Activated CD8-positive, alpha-beta T cell treated with anti-CD3 and anti-CD28 coated beads for 36 hours (primary cell): ENCODE measurements at regions not wholly inside any gene's neighbourhood (a gene's known extent, or its start where the extent isn't known, plus 50 kb on each side); places are given as distances from the start of the nearest gene placed in this dataset.

Experiments used
- ATAC-seq: fragments of 200-7000 bp; cut with Tn5 transposase; one replicate; pipeline ENCODE4 v1.10.0; 2021; ENCODE audit warnings: mild to moderate bottlenecking, moderate library complexity
- CTCF ChIA-PET: fragments of 350-600 bp; sonication (Branson Sonifier 250); formaldehyde crosslinking; loops from one replicate; lab custom pipeline; 2021; ENCODE audit warnings: antibody characterized with exemption; lab: Charles Lee
- POLR2A ChIA-PET: fragments of 350-600 bp; sonication (Branson Sonifier 250); formaldehyde crosslinking; loops from one replicate; lab custom pipeline; 2021; ENCODE audit warnings: antibody characterized with exemption; lab: Charles Lee
- DNase-seq: peaks from one replicate; pipeline ENCODE4 v3.0.0-alpha.2; 2020
- H3K27ac Mint-ChIP-seq: one replicate; pipeline ENCODE4 v1.8.0; 2021; ENCODE audit warnings: mild to moderate bottlenecking, mixed read lengths
- H3K27me3 Mint-ChIP-seq: one replicate; pipeline ENCODE4 v1.8.0; 2021; ENCODE audit warnings: mixed read lengths
- H3K36me3 Mint-ChIP-seq: one replicate; pipeline ENCODE4 v1.8.0; 2021; ENCODE audit warnings: low read depth, mixed read lengths
- H3K4me1 Mint-ChIP-seq: one replicate; pipeline ENCODE4 v1.8.0; 2021; ENCODE audit warnings: low read depth, mixed read lengths
- H3K4me3 Mint-ChIP-seq: one replicate; pipeline ENCODE4 v1.8.0; 2021; ENCODE audit warnings: mild to moderate bottlenecking, moderate library complexity, mixed read lengths
- H3K9me3 Mint-ChIP-seq: one replicate; pipeline ENCODE4 v1.8.0; 2021; ENCODE audit warnings: mixed read lengths
- CTCF ChIP-seq: fragments of 200-600 bp; IDR thresholded peaks from one replicate; pipeline ENCODE4 v1.8.0; 2022; ENCODE audit warnings: antibody characterized with exemption, mild to moderate bottlenecking
- intact Hi-C: fragments of 100-400 bp; cut with micrococcal nuclease; formaldehyde crosslinking; loops from one replicate; pipeline ENCODE4 v1.10.0; 2022

GRCh38 chr15:69908060-69908459, 189.7 kb downstream of the TLE3 start:
- TF ChIP-seq CTCF: no peak
- ATAC-seq: no peak
- H3K4me1 Mint-ChIP-seq: no peaks in the 10 kb centered on the region
- CTCF ChIA-PET: no interaction called here
- no peaks in the 10 kb centered on the region for H3K27me3 Mint-ChIP-seq
- intact Hi-C loops: no loop called here
- no peak overlapping the region for H3K27ac Mint-ChIP-seq
- H3K36me3 Mint-ChIP-seq: no peaks in the 10 kb centered on the region
- H3K9me3 Mint-ChIP-seq: no peaks in the 10 kb centered on the region
- POLR2A ChIA-PET: no interaction called here
- DNase-seq: no peak
- no peak overlapping the region for H3K4me3 Mint-ChIP-seq

GRCh38 chr15:69908590-69909420, 188.9 kb downstream of the TLE3 start:
- no peak overlapping the region for H3K27ac Mint-ChIP-seq
- H3K4me1 Mint-ChIP-seq: no peaks in the 10 kb centered on the region
- no peaks in the 10 kb centered on the region for H3K36me3 Mint-ChIP-seq
- no peaks in the 10 kb centered on the region for H3K27me3 Mint-ChIP-seq
- ChIA-PET CTCF (no interaction called here), POLR2A (no interaction called here)
- no peaks in the 10 kb centered on the region for H3K9me3 Mint-ChIP-seq
- no peak for TF ChIP-seq CTCF
- no peak overlapping the region for H3K4me3 Mint-ChIP-seq
- DNase-seq: no peak
- no peak for ATAC-seq
- intact Hi-C loops: no loop called here

- ATAC-seq (no peak), DNase-seq (no peak)
- Mint-ChIP-seq H3K4me3 (no peak overlapping the region), H3K9me3 (no peaks in the 10 kb centered on the region), H3K4me1 (no peaks in the 10 kb centered on the region), H3K36me3 (no peaks in the 10 kb centered on the region), H3K27ac (no peak overlapping the region), H3K27me3 (no peaks in the 10 kb centered on the region)
- ChIA-PET CTCF (no interaction called here), POLR2A (no interaction called here)
- intact Hi-C loops: no loop called here
- TF ChIP-seq CTCF: no peak
These were observed 187.8 kb downstream of the TLE3 start for GRCh38 chr15:69909719-69910444.

- no peak for TF ChIP-seq CTCF
- Mint-ChIP-seq H3K27me3 (no peaks in the 10 kb centered on the region), H3K9me3 (no peaks in the 10 kb centered on the region), H3K27ac (no peak overlapping the region), H3K36me3 (no peaks in the 10 kb centered on the region), H3K4me1 (no peaks in the 10 kb centered on the region), H3K4me3 (no peak overlapping the region)
- ATAC-seq (no peak), DNase-seq (no peak)
- ChIA-PET POLR2A (interaction anchor here (1.1 kb wide), 1 partner anchor 191 kb away, joined by 3 read pairs; no protein-coding TSS in a partner anchor), CTCF (no interaction called here)
- intact Hi-C loops: no loop called here
These were observed 187.2 kb downstream of the TLE3 start for GRCh38 chr15:69910514-69910913.

GRCh38 chr15:69912116-69912515, 185.6 kb downstream of the TLE3 start:
- H3K36me3 Mint-ChIP-seq: no peaks in the 10 kb centered on the region
- H3K27ac Mint-ChIP-seq: no peak overlapping the region
- CTCF ChIA-PET: interaction anchor here (0.7 to 1.3 kb wide), 2 partner anchors 183 to 437 kb away, joined by 3 read pairs; no protein-coding TSS in a partner anchor
- intact Hi-C loops: no loop called here
- DNase-seq (no peak), ATAC-seq (no peak)
- H3K9me3 Mint-ChIP-seq: no peaks in the 10 kb centered on the region
- no peak overlapping the region for H3K4me3 Mint-ChIP-seq
- H3K4me1 Mint-ChIP-seq: no peaks in the 10 kb centered on the region
- H3K27me3 Mint-ChIP-seq: no peaks in the 10 kb centered on the region
- POLR2A ChIA-PET: interaction anchor here (1.4 kb wide), 1 partner anchor 14 kb away, joined by 4 read pairs; no protein-coding TSS in a partner anchor
- no peak for TF ChIP-seq CTCF
